HCT116 (cell line): ENCODE measurements at regions not wholly inside any gene's neighbourhood (a gene's known extent, or its start where the extent isn't known, plus 50 kb on each side); places are given as distances from the start of the nearest gene placed in this dataset.

Experiments used
- ATAC-seq: fragments of 200-7000 bp; cut with Tn5 transposase; 2 replicates; pipeline ENCODE4 v1.9.1; 2020; ENCODE audit warnings: mild to moderate bottlenecking, moderate library complexity
- BruUV-seq: library from RNA; stranded (reverse); fragments of 400-500 nt; replicated peaks from 2 replicates; lab custom pipeline; 2021; lab: Mats Ljungman, UMichigan
- CTCF ChIA-PET: fragments of 300-600 bp; sonication (Branson Sonifier 250); formaldehyde crosslinking; loops from one replicate; lab custom pipeline; 2021; ENCODE audit warnings: antibody characterized with exemption; lab: Charles Lee
- POLR2A ChIA-PET: fragments of 300-600, 350-600 bp; sonication (Branson Sonifier 250); formaldehyde crosslinking; loops from one replicate; lab custom pipeline; 2021; ENCODE audit warnings: antibody characterized with exemption; lab: Charles Lee
- RAD21 ChIA-PET, 2 experiments: fragments of 300-600 bp; sonication (Branson Sonifier 250); formaldehyde crosslinking; loops; one replicate each; lab custom pipeline; 2023; ENCODE audit warnings: low total read pairs in 2 of 2; ENCODE audit not compliant: uncharacterized antibody in 2 of 2, unreplicated experiment in 2 of 2, low non-redundant PET in 1 of 2; lab: Charles Lee
- DNase-seq: peaks from one replicate; pipeline ENCODE4 v3.0.0-alpha.2; 2010; ENCODE audit warnings: low read depth, low spot score
- H2AFZ ChIP-seq: fragments of 200-600 bp; shearing (Covaris generic), sonication (generic); 2 replicates; pipeline ENCODE4 v1.6.1; 2017; ENCODE audit warnings: low read depth, mixed run types, mixed read lengths, antibody characterized with exemption, low read length; ENCODE audit not compliant: poor library complexity, severe bottlenecking
- H3K27ac ChIP-seq: 2 replicates; pipeline ENCODE4 v1.5.1; 2012; ENCODE audit warnings: low read depth, low read length
- H3K27me3 ChIP-seq: fragments of 200-600 bp; sonication (generic); 2 replicates; pipeline ENCODE4 v1.6.1; 2016; ENCODE audit warnings: mixed run types, low read length, mixed read lengths; ENCODE audit not compliant: insufficient read depth
- H3K36me3 ChIP-seq, 2 experiments: fragments of 200-500 bp in 1 of 2; fragments of 200-600 bp in 1 of 2; sonication (Bioruptor generic) in 1 of 2; sonication (generic) in 1 of 2; 2 replicates each; pipeline versions ENCODE4 v1.5.1 to v1.6.1; 2014 to 2016; ENCODE audit warnings: low read length in 2 of 2, inconsistent platforms in 1 of 2, mixed read lengths in 1 of 2, mixed run types in 1 of 2; ENCODE audit not compliant: insufficient read depth in 2 of 2, control insufficient read depth in 1 of 2
- H3K4me1 ChIP-seq, 2 experiments: fragments of 200-600 bp in 1 of 2; sonication (generic) in 1 of 2; 2 replicates each; pipeline versions ENCODE4 v1.5.1 to v1.6.1; 2012 to 2017; ENCODE audit warnings: low read length in 2 of 2, inconsistent platforms in 1 of 2, mild to moderate bottlenecking in 1 of 2, mixed read lengths in 1 of 2, mixed run types in 1 of 2, moderate library complexity in 1 of 2; ENCODE audit not compliant: insufficient read depth in 2 of 2, control insufficient read depth in 1 of 2
- H3K4me2 ChIP-seq: fragments of 200-600 bp; sonication (generic); 2 replicates; pipeline ENCODE4 v1.6.1; 2017; ENCODE audit warnings: mixed run types, low read length, mixed read lengths
- H3K4me3 ChIP-seq, 2 experiments: fragments of 200-600 bp in 1 of 2; sonication (generic) in 1 of 2; replicated peaks in 1 of 2; 2 replicates each; pipeline ENCODE4 v1.5.1; 2011 to 2016; ENCODE audit warnings: low read length in 2 of 2, control low read depth in 1 of 2, low read depth in 1 of 2, mild to moderate bottlenecking in 1 of 2, mixed read lengths in 1 of 2, mixed run types in 1 of 2
- H3K79me2 ChIP-seq: fragments of 200-600 bp; sonication (generic); 2 replicates; pipeline ENCODE4 v1.6.1; 2017; ENCODE audit warnings: mild to moderate bottlenecking, mixed run types, low read length, moderate library complexity, mixed read lengths; ENCODE audit not compliant: insufficient read depth
- H3K9ac ChIP-seq: fragments of 200-600 bp; sonication (generic); 2 replicates; pipeline ENCODE4 v1.6.1; 2016; ENCODE audit warnings: low read length, mixed read lengths
- H3K9me2 ChIP-seq: fragments of 200-600 bp; sonication (generic), shearing (Covaris generic); 2 replicates; pipeline ENCODE4 v1.6.1; 2017; ENCODE audit warnings: mixed run types, mild to moderate bottlenecking, moderate library complexity; ENCODE audit not compliant: insufficient read depth
- H3K9me3 ChIP-seq, 2 experiments: fragments of 200-500 bp in 1 of 2; fragments of 200-600 bp in 1 of 2; sonication (Bioruptor generic) in 1 of 2; sonication (generic) in 1 of 2; 2 replicates each; pipeline ENCODE4 v1.6.1; 2014 to 2017; ENCODE audit warnings: low read length in 2 of 2, mixed read lengths in 2 of 2, inconsistent platforms in 1 of 2, low read depth in 1 of 2, mild to moderate bottlenecking in 1 of 2, mixed run types in 1 of 2, moderate library complexity in 1 of 2; ENCODE audit not compliant: control insufficient read depth in 1 of 2, insufficient read depth in 1 of 2
- H4K20me1 ChIP-seq: fragments of 200-600 bp; sonication (generic), shearing (Covaris generic); 2 replicates; pipeline ENCODE4 v1.6.1; 2017; ENCODE audit warnings: mixed run types, mild to moderate bottlenecking, moderate library complexity; ENCODE audit not compliant: insufficient read depth
- CBX3 ChIP-seq: IDR thresholded peaks from 2 replicates; pipeline ENCODE4 v1.6.1; 2012; ENCODE audit warnings: low read depth
- CEBPB ChIP-seq: IDR thresholded peaks from 2 replicates; pipeline ENCODE4 v1.6.1; 2012; ENCODE audit warnings: low read depth
- EGR1 ChIP-seq: IDR thresholded peaks from 2 replicates; pipeline ENCODE4 v1.6.1; 2012; ENCODE audit warnings: low read depth
- ELF1 ChIP-seq: IDR thresholded peaks from 2 replicates; pipeline ENCODE4 v1.6.1; 2012; ENCODE audit warnings: low read depth, borderline replicate concordance
- EZH2 ChIP-seq: fragments of 200-600 bp; sonication (generic); IDR thresholded peaks from 2 replicates; pipeline ENCODE4 v1.6.1; 2017; ENCODE audit warnings: antibody characterized with exemption, mixed run types
- FOSL1 ChIP-seq: IDR thresholded peaks from 2 replicates; pipeline ENCODE4 v1.6.1; 2012; ENCODE audit warnings: low read depth
- JUND ChIP-seq: IDR thresholded peaks from 2 replicates; pipeline ENCODE4 v1.6.1; 2012
- RAD21 ChIP-seq: IDR thresholded peaks from 2 replicates; pipeline ENCODE4 v1.6.1; 2012; ENCODE audit warnings: low read depth, mild to moderate bottlenecking
- SRF ChIP-seq: IDR thresholded peaks from 2 replicates; pipeline ENCODE4 v1.6.1; 2012; ENCODE audit warnings: low read depth
- TCF7L2 ChIP-seq: IDR thresholded peaks from 2 replicates; pipeline ENCODE4 v1.7.0; 2011; ENCODE audit warnings: borderline replicate concordance, inconsistent platforms; ENCODE audit not compliant: insufficient read depth, insufficient read length; ENCODE audit errors: extremely low read depth
- ZFX ChIP-seq: fragments of 450-650 bp; IDR thresholded peaks from 2 replicates; pipeline ENCODE4 v1.6.1; 2017
- ZNF274 ChIP-seq: fragments of 200-500 bp; sonication (Bioruptor generic); IDR thresholded peaks from 2 replicates; pipeline ENCODE4 v1.6.1; 2014; ENCODE audit warnings: mild to moderate bottlenecking, low read depth, low read length, inconsistent platforms
- intact Hi-C: fragments of 100-400 bp; cut with micrococcal nuclease; formaldehyde crosslinking; loops from 2 replicates; pipeline ENCODE4 v1.10.0; 2022
- TF ChIP-seq, protein P1 (sequence below): IDR thresholded peaks from 2 replicates; pipeline ENCODE4 v1.6.1; 2011; ENCODE audit warnings: mild to moderate bottlenecking, low read length, moderate library complexity; ENCODE audit not compliant: insufficient replicate concordance; ENCODE audit errors: extremely low read depth
- TF ChIP-seq, protein P2 (sequence below): IDR thresholded peaks from 2 replicates; pipeline ENCODE4 v1.6.1; 2012
- TF ChIP-seq, protein P3 (sequence below): IDR thresholded peaks from 2 replicates; pipeline ENCODE4 v1.6.1; 2012; ENCODE audit warnings: low read depth

DNA sequence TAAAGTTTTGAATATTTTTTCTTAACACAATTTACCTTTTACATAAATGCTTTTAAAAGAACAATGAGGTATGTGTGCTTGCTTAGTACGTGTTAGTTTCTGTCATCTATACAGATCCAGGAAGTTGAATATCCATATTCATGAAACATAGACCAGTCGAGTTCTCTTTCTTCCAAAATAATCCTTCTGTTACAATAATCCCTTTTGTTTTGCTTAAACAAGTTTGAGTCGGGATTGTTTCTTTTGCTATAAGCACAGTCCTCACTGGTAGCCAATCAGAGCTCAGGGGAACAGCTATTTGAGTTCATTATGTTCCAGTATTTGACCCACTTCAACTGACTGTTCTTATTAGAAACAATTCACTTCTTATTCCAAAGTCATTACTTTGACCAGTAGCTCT, 214.7 kb upstream of the FLRT2 start:
- no peak overlapping the region for H3K4me2 ChIP-seq
- intact Hi-C loops = no loop called here
- ATAC-seq (no peak), DNase-seq (no peak)
- no TSS peak for BruUV-seq
- ChIA-PET CTCF (no interaction called here), RAD21 (no interaction called here), POLR2A (no interaction called here)
- H2AFZ ChIP-seq = no peak overlapping the region
- no peak overlapping the region for H3K9ac ChIP-seq
- H4K20me1 ChIP-seq = no peaks in the 10 kb centered on the region
- H3K4me1 ChIP-seq = no peaks in the 10 kb centered on the region
- H3K79me2 ChIP-seq = no peaks in the 10 kb centered on the region
- H3K36me3 ChIP-seq = no peaks in the 10 kb centered on the region
- H3K27me3 ChIP-seq = no peaks in the 10 kb centered on the region
- H3K9me2 ChIP-seq = no peaks in the 10 kb centered on the region
- TF ChIP-seq EGR1 (no peak), CBX3 (no peak), ELF1 (no peak), EZH2 (no peak), FOSL1 (no peak), RAD21 (no peak), JUND (no peak), SRF (no peak), CEBPB (no peak), TCF7L2 (no peak), ZFX (no peak), ZNF274 (no peak)
- TF ChIP-seq, protein P1, sequence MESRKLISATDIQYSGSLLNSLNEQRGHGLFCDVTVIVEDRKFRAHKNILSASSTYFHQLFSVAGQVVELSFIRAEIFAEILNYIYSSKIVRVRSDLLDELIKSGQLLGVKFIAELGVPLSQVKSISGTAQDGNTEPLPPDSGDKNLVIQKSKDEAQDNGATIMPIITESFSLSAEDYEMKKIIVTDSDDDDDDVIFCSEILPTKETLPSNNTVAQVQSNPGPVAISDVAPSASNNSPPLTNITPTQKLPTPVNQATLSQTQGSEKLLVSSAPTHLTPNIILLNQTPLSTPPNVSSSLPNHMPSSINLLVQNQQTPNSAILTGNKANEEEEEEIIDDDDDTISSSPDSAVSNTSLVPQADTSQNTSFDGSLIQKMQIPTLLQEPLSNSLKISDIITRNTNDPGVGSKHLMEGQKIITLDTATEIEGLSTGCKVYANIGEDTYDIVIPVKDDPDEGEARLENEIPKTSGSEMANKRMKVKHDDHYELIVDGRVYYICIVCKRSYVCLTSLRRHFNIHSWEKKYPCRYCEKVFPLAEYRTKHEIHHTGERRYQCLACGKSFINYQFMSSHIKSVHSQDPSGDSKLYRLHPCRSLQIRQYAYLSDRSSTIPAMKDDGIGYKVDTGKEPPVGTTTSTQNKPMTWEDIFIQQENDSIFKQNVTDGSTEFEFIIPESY = no peak
- TF ChIP-seq, protein P2, sequence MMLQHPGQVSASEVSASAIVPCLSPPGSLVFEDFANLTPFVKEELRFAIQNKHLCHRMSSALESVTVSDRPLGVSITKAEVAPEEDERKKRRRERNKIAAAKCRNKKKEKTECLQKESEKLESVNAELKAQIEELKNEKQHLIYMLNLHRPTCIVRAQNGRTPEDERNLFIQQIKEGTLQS = no peak
- TF ChIP-seq, protein P3, sequence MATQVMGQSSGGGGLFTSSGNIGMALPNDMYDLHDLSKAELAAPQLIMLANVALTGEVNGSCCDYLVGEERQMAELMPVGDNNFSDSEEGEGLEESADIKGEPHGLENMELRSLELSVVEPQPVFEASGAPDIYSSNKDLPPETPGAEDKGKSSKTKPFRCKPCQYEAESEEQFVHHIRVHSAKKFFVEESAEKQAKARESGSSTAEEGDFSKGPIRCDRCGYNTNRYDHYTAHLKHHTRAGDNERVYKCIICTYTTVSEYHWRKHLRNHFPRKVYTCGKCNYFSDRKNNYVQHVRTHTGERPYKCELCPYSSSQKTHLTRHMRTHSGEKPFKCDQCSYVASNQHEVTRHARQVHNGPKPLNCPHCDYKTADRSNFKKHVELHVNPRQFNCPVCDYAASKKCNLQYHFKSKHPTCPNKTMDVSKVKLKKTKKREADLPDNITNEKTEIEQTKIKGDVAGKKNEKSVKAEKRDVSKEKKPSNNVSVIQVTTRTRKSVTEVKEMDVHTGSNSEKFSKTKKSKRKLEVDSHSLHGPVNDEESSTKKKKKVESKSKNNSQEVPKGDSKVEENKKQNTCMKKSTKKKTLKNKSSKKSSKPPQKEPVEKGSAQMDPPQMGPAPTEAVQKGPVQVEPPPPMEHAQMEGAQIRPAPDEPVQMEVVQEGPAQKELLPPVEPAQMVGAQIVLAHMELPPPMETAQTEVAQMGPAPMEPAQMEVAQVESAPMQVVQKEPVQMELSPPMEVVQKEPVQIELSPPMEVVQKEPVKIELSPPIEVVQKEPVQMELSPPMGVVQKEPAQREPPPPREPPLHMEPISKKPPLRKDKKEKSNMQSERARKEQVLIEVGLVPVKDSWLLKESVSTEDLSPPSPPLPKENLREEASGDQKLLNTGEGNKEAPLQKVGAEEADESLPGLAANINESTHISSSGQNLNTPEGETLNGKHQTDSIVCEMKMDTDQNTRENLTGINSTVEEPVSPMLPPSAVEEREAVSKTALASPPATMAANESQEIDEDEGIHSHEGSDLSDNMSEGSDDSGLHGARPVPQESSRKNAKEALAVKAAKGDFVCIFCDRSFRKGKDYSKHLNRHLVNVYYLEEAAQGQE = no peak
- no peak overlapping the region for H3K27ac ChIP-seq
- no peak overlapping the region for H3K4me3 ChIP-seq
- peaks cover 13 to 19% of the 10 kb centered on the region in 2 experiments; a peak in 3 of 4 replicates for H3K9me3 ChIP-seq
